SK-N-MC (cell line): ENCODE measurements at regions not wholly inside any gene's neighbourhood (a gene's known extent, or its start where the extent isn't known, plus 50 kb on each side); places are given as distances from the start of the nearest gene placed in this dataset.

Experiments
- DNase-seq: peaks from one replicate; pipeline ENCODE4 v3.0.0-alpha.2; 2011; ENCODE audit warnings: low read depth, low spot score
- H3K27ac ChIP-seq: fragments of 200-600 bp; sonication (generic); 2 replicates; pipeline ENCODE4 v1.5.1; 2016; ENCODE audit warnings: mixed run types
- H3K36me3 ChIP-seq: fragments of 200-600 bp; sonication (generic); 2 replicates; pipeline ENCODE4 v1.6.1; 2017; ENCODE audit warnings: antibody characterized with exemption, low read length, mixed read lengths; ENCODE audit not compliant: insufficient read depth
- H3K4me3 ChIP-seq: fragments of 200-600 bp; sonication (generic); 2 replicates; pipeline ENCODE4 v1.5.1; 2016
- H3K9ac ChIP-seq: fragments of 200-600 bp; sonication (generic); 2 replicates; pipeline ENCODE4 v1.8.0; 2017; ENCODE audit warnings: mixed run types, mixed read lengths; ENCODE audit not compliant: insufficient read length
- H3K9me3 ChIP-seq: fragments of 200-600 bp; sonication (generic); 2 replicates; pipeline ENCODE4 v1.6.1; 2017; ENCODE audit warnings: low read depth, mild to moderate bottlenecking, antibody characterized with exemption, low read length, moderate library complexity, mixed read lengths
- EZH2 ChIP-seq: fragments of 200-600 bp; sonication (generic); IDR thresholded peaks from one replicate; pipeline ENCODE4 v1.6.1; 2017; ENCODE audit warnings: antibody characterized with exemption
- FOXP2 ChIP-seq: optimal IDR thresholded peaks from 2 replicates; pipeline ENCODE3; 2011; ENCODE audit warnings: mild to moderate bottlenecking, moderate library complexity; ENCODE audit not compliant: insufficient read depth; ENCODE audit errors: extremely low read length, control extremely low read depth
- POLR2AphosphoS5 ChIP-seq: IDR thresholded peaks from 2 replicates; pipeline ENCODE4 v1.6.1; 2012; ENCODE audit warnings: mild to moderate bottlenecking, low read depth, low read length, borderline replicate concordance

GRCh38 chr13:31060655-31061054, 101.0 kb downstream of the HSPH1 start:
- no peak overlapping the region for H3K27ac ChIP-seq
- no peak overlapping the region for H3K4me3 ChIP-seq
- no peak overlapping the region for H3K9ac ChIP-seq
- no peaks in the 10 kb centered on the region for H3K36me3 ChIP-seq
- H3K9me3 ChIP-seq: no peaks in the 10 kb centered on the region
- TF ChIP-seq POLR2AphosphoS5 (no peak), FOXP2 (no peak), EZH2 (no peak)
- no peak for DNase-seq

- no peaks in the 10 kb centered on the region for H3K9me3 ChIP-seq
- no peak for TF ChIP-seq FOXP2
- TF ChIP-seq POLR2AphosphoS5: no peak
- no peak for TF ChIP-seq EZH2
- no peak overlapping the region for H3K27ac ChIP-seq
- no peaks in the 10 kb centered on the region for H3K36me3 ChIP-seq
- no peak for DNase-seq
- H3K4me3 ChIP-seq: no peak overlapping the region
- no peak overlapping the region for H3K9ac ChIP-seq
These were observed 101.5 kb downstream of the HSPH1 start for GRCh38 chr13:31060220-31060619.

GRCh38 chr13:31057403-31058033, 104.2 kb downstream of the HSPH1 start:
- Histone ChIP-seq H3K36me3 (no peaks in the 10 kb centered on the region), H3K9me3 (no peaks in the 10 kb centered on the region), H3K9ac (no peak overlapping the region), H3K27ac (no peak overlapping the region), H3K4me3 (no peak overlapping the region)
- TF ChIP-seq EZH2: no peak
- no peak for TF ChIP-seq FOXP2
- no peak for TF ChIP-seq POLR2AphosphoS5
- no peak for DNase-seq

- no peak overlapping the region for H3K9ac ChIP-seq
- DNase-seq: no peak
- no peak overlapping the region for H3K4me3 ChIP-seq
- no peaks in the 10 kb centered on the region for H3K36me3 ChIP-seq
- no peak for TF ChIP-seq POLR2AphosphoS5
- no peak for TF ChIP-seq FOXP2
- no peak for TF ChIP-seq EZH2
- no peak overlapping the region for H3K27ac ChIP-seq
- H3K9me3 ChIP-seq: no peaks in the 10 kb centered on the region
These were observed 104.9 kb downstream of the HSPH1 start for GRCh38 chr13:31056644-31057271.

GRCh38 chr13:31055589-31055988, 106.1 kb downstream of the HSPH1 start:
- H3K27ac ChIP-seq: no peak overlapping the region
- H3K36me3 ChIP-seq: no peaks in the 10 kb centered on the region
- H3K9ac ChIP-seq: no peak overlapping the region
- TF ChIP-seq FOXP2 (no peak), EZH2 (no peak), POLR2AphosphoS5 (no peak)
- DNase-seq: no peak
- no peaks in the 10 kb centered on the region for H3K9me3 ChIP-seq
- H3K4me3 ChIP-seq: no peak overlapping the region

- Histone ChIP-seq H3K4me3 (no peak overlapping the region), H3K9me3 (no peaks in the 10 kb centered on the region), H3K9ac (no peak overlapping the region), H3K36me3 (no peaks in the 10 kb centered on the region), H3K27ac (no peak overlapping the region)
- DNase-seq: no peak
- TF ChIP-seq POLR2AphosphoS5: no peak
- no peak for TF ChIP-seq EZH2
- no peak for TF ChIP-seq FOXP2
These were observed 107.1 kb downstream of the HSPH1 start for GRCh38 chr13:31054632-31055031.

- Histone ChIP-seq H3K27ac (no peak overlapping the region), H3K4me3 (no peak overlapping the region), H3K36me3 (no peaks in the 10 kb centered on the region), H3K9me3 (no peaks in the 10 kb centered on the region), H3K9ac (no peak overlapping the region)
- DNase-seq: no peak
- TF ChIP-seq EZH2 (no peak), FOXP2 (no peak), POLR2AphosphoS5 (no peak)
These were observed 107.8 kb downstream of the HSPH1 start for GRCh38 chr13:31053896-31054295.

- Histone ChIP-seq H3K9ac (no peak overlapping the region), H3K9me3 (no peaks in the 10 kb centered on the region)
These were observed 108.6 kb downstream of the HSPH1 start for GRCh38 chr13:31053091-31053490.

More at GRCh38 chr13:31053091-31053490, 108.6 kb downstream of the HSPH1 start:
- TF ChIP-seq FOXP2 (no peak), EZH2 (no peak), POLR2AphosphoS5 (no peak)
- DNase-seq: no peak
- Histone ChIP-seq H3K4me3 (no peak overlapping the region), H3K27ac (no peak overlapping the region), H3K36me3 (no peaks in the 10 kb centered on the region)
